Activated naive CD8-positive, alpha-beta T cell treated with anti-CD3 and anti-CD28 coated beads for 36 hours (primary cell): ENCODE measurements at regions not wholly inside any gene's neighbourhood (a gene's known extent, or its start where the extent isn't known, plus 50 kb on each side); places are given as distances from the start of the nearest gene placed in this dataset.
A peak's percentile ranks its signal among the peaks of the same experiment; 100 is the strongest.

Source experiments
- DNase-seq: peaks from one replicate; pipeline ENCODE4 v3.0.0; 2021
- H3K27ac Mint-ChIP-seq: one replicate; pipeline ENCODE4 v1.8.0; 2022; ENCODE audit warnings: mild to moderate bottlenecking, moderate library complexity, mixed read lengths
- H3K27me3 Mint-ChIP-seq: one replicate; pipeline ENCODE4 v1.8.0; 2022; ENCODE audit warnings: mild to moderate bottlenecking, mixed read lengths
- H3K36me3 Mint-ChIP-seq: one replicate; pipeline ENCODE4 v1.8.0; 2021; ENCODE audit warnings: mild to moderate bottlenecking, mixed read lengths
- H3K4me1 Mint-ChIP-seq: one replicate; pipeline ENCODE4 v1.8.0; 2021; ENCODE audit warnings: mixed read lengths
- H3K4me3 Mint-ChIP-seq: one replicate; pipeline ENCODE4 v1.8.0; 2022; ENCODE audit warnings: mild to moderate bottlenecking, moderate library complexity, mixed read lengths
- H3K9me3 Mint-ChIP-seq: one replicate; pipeline ENCODE4 v1.8.0; 2022; ENCODE audit warnings: mixed read lengths

DNA sequence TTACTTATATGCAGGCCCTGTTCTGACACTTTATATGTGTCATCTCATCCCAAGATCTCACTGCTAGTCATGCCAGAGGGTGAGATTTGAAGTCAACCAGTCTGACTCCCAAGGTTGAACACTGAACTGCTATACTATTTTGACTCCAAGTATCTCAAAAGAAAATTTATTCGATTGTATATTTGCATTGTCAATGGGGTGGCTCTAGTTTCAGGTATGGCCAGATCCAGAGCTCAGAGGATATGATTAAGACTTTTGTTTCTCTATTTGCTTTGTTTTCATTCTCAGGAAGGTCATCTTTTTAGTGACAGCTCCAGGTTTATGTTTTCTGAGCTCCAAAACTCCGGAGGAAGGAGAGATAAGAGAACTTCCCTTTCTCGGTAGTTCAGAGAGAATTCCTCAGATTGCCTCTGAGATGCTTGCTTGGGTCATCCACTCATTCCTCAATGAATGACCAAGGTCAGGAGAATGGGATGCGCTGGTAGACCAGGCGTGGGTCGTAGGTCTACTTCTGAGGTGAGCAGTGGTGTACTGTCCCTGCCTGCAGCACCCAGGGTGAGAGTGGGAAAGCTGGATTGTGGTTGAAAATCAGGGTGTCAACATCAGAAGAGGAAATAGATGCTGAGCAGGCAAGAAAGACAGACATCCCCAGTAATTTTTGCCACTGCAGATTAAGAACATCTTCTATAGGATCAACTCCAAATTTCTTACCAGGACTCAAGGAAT lies 99.3 kb downstream of the PFDN4 start:
- peaks cover 2% of the 10 kb centered on the region for H3K36me3 Mint-ChIP-seq
- no peak overlapping the region for H3K27ac Mint-ChIP-seq
- DNase-seq, result no peak
- no peak overlapping the region for H3K4me3 Mint-ChIP-seq
- H3K9me3 Mint-ChIP-seq, result peaks cover 2% of the 10 kb centered on the region
- H3K27me3 Mint-ChIP-seq, result peaks cover 52% of the 10 kb centered on the region
- peaks cover 17% of the 10 kb centered on the region for H3K4me1 Mint-ChIP-seq

DNA sequence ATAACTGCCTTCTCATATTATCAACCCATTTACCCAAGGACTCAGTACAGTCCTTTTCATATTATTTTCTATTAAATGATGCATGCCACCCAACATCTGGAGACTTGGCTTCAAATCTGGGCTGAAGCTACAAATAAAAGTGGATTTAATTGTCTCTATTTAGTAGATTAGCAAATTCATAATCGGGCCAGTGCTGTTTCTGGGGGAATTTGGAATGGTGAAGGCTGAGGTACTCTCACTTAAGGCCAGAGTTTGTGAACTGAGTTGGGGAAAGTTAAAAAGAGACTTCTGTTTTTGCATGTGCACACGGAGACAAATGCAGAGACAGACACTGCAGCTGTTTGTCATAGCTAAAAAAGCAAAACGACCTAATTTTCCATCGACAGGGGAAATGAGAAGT lies 100.9 kb downstream of the PFDN4 start:
- H3K27ac Mint-ChIP-seq, result no peak overlapping the region
- no peak for DNase-seq
- H3K4me3 Mint-ChIP-seq, result no peak overlapping the region
- H3K9me3 Mint-ChIP-seq, result peaks cover under 1% of the 10 kb centered on the region
- peaks cover 16% of the 10 kb centered on the region for H3K4me1 Mint-ChIP-seq
- peaks cover 46% of the 10 kb centered on the region for H3K27me3 Mint-ChIP-seq
- H3K36me3 Mint-ChIP-seq, result peaks cover 3% of the 10 kb centered on the region

DNA sequence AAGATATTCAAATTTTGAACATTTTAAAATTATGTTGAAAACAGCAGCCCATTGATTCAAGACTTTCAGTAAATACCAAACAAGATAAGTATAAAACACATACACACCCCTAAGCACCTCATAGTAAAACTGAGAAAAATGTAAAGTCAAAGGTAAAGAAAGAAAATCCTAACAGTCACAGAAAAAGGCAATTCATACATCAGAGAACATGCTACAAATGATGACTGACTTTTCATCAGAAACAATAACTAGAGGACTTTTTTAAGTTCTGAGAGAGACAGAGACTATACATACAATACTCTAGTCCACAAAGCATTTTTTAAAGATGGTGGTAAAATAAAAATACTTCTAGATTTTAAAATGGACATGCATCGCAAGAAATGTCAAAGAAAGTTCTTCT lies 111.0 kb downstream of the PFDN4 start:
- Mint-ChIP-seq H3K4me1 (peaks cover 30% of the 10 kb centered on the region), H3K9me3 (peaks cover 3% of the 10 kb centered on the region), H3K27ac (peak overlapping the region; percentile 9), H3K27me3 (peaks cover 38% of the 10 kb centered on the region), H3K36me3 (peaks cover 15% of the 10 kb centered on the region), H3K4me3 (no peak overlapping the region)
- DNase-seq, result no peak

DNA sequence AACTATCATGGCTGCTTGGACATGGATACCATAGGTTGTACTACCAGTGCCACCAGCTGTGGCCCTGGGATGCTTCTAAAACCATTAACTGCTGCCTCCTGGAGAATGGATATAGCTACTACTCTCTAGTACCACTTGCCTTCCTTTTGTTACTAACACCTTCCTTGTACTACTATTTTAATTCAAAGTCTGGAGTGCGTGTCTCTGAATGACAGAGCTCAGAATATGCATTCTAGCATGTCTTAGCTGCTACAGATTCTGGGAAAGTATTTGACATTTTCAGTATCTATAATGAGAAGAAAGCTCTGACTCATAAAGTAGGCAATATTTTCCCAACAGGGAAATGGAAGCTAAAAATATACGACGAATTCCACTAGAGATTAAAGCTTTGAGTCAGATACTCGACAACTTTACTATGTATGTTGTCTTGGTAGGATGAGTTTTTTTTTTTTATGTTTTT lies 112.3 kb downstream of the PFDN4 start:
- Mint-ChIP-seq H3K36me3 (peaks cover 12% of the 10 kb centered on the region), H3K4me3 (no peak overlapping the region), H3K9me3 (peaks cover 3% of the 10 kb centered on the region), H3K27me3 (peaks cover 30% of the 10 kb centered on the region), H3K4me1 (peaks cover 38% of the 10 kb centered on the region), H3K27ac (peak overlapping the region; percentile 76)
- no peak for DNase-seq

DNA sequence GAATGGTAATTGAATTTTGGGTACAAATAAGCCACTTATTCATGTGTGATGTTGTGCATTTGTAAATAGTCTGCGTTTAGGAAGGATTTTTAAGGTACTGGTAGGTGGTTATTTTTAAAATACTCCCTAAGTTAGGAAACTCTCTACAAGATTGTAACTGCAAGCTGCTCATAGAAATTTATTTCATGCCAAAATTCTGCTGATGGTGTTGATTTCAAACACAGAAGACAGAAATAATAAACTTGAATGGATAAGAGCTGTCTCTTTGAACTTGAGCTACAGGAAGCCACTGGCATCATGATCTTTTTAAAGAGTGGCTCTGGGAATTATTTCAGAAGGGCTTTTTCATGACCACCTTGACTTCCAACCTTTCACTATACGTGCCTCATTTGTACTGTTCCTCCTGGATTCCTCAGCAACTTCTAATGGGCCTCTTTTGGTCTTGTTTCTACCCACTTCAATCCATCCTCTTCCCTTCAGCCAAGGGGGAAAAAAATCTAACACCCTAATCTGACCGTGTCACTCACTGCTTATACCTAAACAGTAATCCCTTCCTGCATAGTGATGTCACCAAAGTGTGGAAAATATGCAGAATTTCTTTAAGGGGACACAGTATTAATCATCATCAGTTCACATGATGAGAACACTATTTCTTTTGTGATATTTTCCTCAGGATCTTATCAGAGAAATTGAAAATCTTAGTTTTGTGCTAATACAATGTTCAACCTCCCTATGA lies 113.6 kb downstream of the PFDN4 start:
- Mint-ChIP-seq H3K9me3 (peaks cover 3% of the 10 kb centered on the region), H3K4me3 (no peak overlapping the region), H3K27me3 (peaks cover 19% of the 10 kb centered on the region), H3K36me3 (peaks cover 5% of the 10 kb centered on the region), H3K27ac (peak overlapping the region; percentile 80), H3K4me1 (peaks cover 41% of the 10 kb centered on the region)
- no peak for DNase-seq

DNA sequence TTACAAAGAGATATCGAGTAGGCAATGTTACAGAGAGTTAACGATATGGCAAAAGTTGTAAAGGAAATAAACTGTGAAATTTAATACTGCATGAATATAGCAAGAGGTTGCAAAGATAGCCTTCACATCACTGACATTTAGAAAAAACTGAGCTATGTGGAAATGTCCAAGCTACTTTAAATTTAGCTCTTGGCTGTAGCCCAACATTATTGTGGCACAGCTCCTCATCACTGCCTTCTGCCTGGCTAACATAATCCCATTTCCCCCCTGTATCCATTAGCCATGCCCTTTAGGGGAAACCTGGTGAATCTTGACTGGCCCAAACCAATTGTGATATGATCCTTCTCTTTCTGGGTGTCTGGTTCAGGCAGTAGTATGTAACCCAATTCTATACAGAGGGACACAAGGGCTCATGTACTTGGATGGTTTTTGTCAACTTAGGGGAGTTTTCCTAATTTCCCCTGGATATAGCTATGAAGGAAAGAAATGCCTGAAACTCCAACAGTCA lies 115.4 kb downstream of the PFDN4 start:
- Mint-ChIP-seq H3K27me3 (peaks cover 15% of the 10 kb centered on the region), H3K9me3 (peaks cover 1% of the 10 kb centered on the region), H3K4me1 (peaks cover 43% of the 10 kb centered on the region), H3K4me3 (no peak overlapping the region), H3K36me3 (peaks cover 1% of the 10 kb centered on the region), H3K27ac (peak overlapping the region; percentile 73)
- no peak for DNase-seq

DNA sequence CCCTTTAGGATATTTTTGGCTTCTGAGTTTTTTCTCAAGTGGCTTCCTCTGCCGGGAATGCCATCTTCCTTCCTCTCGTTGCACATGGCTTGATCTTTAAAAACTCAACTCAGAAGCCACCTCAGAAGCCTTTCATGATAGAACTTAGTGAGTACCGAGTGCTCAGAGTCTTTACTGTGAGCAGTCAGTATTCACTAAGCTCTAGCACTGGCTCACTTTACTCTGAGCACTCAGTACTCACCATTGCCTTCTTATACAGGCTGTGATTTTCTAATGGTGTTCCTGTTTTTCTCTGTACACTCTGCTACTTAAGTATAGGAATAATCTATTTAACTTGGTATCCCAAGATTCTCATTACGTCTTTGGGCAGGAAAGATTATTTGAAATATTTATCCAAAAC lies 116.2 kb downstream of the PFDN4 start:
- Mint-ChIP-seq H3K27ac (peak overlapping the region; percentile 73), H3K4me1 (peaks cover 39% of the 10 kb centered on the region), H3K9me3 (peaks cover 1% of the 10 kb centered on the region), H3K4me3 (no peak overlapping the region), H3K36me3 (no peaks in the 10 kb centered on the region), H3K27me3 (peaks cover 12% of the 10 kb centered on the region)
- DNase-seq, result no peak

DNA sequence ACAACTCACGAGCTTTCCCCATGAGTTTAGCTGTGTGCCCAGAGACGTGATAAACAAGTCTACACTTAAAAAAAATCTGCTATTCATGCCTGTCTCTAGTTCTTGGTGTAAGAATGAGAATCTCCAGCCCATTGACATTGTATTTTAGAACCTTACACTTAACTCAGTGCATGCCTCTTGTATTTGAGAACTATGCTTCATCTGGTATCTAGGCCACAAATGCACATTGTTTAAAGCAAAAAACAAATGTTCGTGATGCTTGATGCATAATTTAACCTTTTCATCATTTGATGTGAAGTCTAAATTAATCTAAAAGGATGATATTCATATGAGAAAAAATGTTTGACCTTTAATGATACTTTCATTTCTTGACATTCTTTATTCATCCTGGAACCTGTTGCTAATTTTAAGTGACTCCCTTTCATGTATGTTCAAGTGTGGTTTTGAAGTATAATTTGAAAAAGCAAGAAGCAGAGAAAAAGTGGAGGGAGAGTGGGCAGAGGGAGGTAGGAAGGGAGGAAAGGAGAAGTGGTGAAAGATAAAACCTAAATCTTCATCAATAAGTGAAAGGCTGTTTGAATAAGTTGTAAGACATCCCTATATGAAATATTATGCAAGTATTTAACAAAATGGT lies 116.9 kb downstream of the PFDN4 start:
- Mint-ChIP-seq H3K9me3 (no peaks in the 10 kb centered on the region), H3K4me1 (peaks cover 36% of the 10 kb centered on the region), H3K27ac (peak overlapping the region; percentile 73), H3K27me3 (peaks cover 16% of the 10 kb centered on the region), H3K4me3 (no peak overlapping the region), H3K36me3 (peaks cover under 1% of the 10 kb centered on the region)
- no peak for DNase-seq

DNA sequence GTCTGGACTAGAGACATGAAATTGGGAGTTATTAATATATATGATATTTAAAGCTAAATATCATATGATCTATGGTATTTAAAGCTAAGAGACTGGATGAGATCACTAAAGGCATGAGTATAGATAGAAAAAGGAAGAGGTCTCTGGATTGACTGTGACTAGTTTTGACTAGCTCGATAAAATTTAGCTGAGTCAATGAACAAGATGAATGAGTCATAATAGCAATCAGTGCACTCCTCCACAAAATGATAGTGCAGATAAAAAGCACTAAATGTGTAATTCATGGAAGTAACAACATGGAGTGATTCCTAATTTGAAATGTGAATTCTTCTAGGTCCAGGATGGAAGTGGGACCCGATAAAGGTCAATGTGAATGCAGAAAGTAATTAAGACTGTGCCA lies 127.4 kb downstream of the PFDN4 start:
- no peak for DNase-seq
- Mint-ChIP-seq H3K36me3 (no peaks in the 10 kb centered on the region), H3K4me3 (no peak overlapping the region), H3K27ac (no peak overlapping the region), H3K9me3 (peaks cover 10% of the 10 kb centered on the region), H3K27me3 (peaks cover 34% of the 10 kb centered on the region), H3K4me1 (no peaks in the 10 kb centered on the region)

DNA sequence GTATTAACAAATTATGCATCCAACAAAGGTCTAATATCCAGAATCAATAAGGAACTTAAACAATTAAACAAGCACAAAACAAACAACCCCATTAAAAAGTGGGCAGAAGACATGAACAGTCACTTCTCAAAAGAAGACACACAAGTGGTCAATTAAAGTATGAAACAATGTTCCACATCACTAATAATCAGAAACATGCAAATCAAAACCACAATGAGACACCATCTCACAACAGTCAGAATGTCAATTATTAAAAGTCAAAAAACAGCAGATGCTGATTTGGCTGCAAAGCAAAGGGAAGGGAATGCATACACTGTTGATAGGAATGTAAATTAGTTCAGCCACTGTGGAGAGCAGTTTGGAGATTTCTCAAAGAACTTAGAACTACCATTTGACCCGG lies 129.3 kb downstream of the PFDN4 start:
- no peak for DNase-seq
- H3K9me3 Mint-ChIP-seq, result peaks cover 10% of the 10 kb centered on the region
- H3K27ac Mint-ChIP-seq, result no peak overlapping the region
- H3K4me1 Mint-ChIP-seq, result peaks cover 2% of the 10 kb centered on the region
- no peaks in the 10 kb centered on the region for H3K36me3 Mint-ChIP-seq
- peaks cover 23% of the 10 kb centered on the region for H3K27me3 Mint-ChIP-seq
- no peak overlapping the region for H3K4me3 Mint-ChIP-seq

DNA sequence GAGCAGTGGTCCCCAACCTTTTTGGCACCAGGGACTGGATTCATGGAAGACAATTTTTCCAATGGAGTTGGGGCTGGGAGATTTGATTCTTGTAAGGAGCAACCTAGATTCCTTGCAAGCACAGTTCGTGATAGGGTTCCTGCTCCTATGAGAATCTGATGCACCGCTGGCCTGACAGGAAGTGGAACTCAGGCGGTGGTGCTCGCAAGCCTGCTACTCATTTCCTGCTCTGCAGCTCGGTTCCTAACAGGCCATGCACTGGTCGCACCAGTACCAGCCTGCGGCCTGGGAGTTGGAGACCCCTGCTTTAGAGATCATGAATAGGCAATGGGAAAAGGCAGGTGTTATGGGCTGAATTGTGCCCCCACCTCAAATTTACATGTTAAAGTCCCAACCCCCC lies 131.2 kb downstream of the PFDN4 start:
- no peak overlapping the region for H3K27ac Mint-ChIP-seq
- peaks cover 10% of the 10 kb centered on the region for H3K9me3 Mint-ChIP-seq
- H3K4me1 Mint-ChIP-seq, result peaks cover 2% of the 10 kb centered on the region
- H3K4me3 Mint-ChIP-seq, result no peak overlapping the region
- no peak for DNase-seq
- H3K36me3 Mint-ChIP-seq, result no peaks in the 10 kb centered on the region
- H3K27me3 Mint-ChIP-seq, result peaks cover 33% of the 10 kb centered on the region

DNA sequence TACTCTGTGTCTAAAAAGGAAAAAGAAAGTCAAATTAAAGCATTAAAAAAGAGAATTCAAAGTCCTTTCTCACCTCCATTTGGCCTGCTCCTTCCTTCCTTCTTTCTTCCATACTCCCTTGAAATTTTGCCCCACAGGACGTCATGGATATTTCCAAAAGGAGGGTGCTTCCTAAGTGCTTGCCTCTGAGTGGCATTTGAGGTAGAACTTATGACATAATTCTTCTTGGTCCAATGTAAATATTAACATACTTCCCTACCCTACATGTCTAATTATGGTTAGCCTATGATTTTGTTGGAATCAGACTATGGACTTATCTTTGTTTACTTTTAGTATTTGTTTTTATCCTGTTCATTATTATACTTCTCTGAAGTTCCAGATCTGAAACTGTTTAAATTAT lies 132.3 kb downstream of the PFDN4 start:
- H3K27me3 Mint-ChIP-seq, result peaks cover 29% of the 10 kb centered on the region
- H3K9me3 Mint-ChIP-seq, result peaks cover 7% of the 10 kb centered on the region
- peaks cover 3% of the 10 kb centered on the region for H3K4me1 Mint-ChIP-seq
- DNase-seq, result no peak
- H3K27ac Mint-ChIP-seq, result no peak overlapping the region
- H3K4me3 Mint-ChIP-seq, result no peak overlapping the region
- no peaks in the 10 kb centered on the region for H3K36me3 Mint-ChIP-seq

DNA sequence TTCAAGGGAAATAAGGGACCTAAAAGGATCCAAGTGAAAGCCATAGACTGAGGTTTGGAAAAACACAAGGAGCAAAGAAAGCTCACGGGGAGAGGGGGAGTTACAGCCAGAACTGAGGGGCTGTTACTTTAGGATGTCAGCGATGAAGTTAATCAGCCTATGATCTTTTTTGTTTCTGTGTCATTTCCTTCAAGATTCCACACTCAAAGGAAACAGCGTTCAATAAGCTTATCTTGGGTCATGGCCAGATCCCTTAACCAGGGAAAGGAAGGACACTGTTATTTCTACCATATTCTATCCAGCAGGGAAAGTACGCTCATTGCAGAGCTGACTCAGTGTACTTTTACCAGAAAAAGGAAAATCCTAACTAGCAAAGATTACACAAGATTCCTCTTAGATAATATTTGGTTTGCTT lies 132.8 kb downstream of the PFDN4 start:
- H3K27me3 Mint-ChIP-seq, result peaks cover 32% of the 10 kb centered on the region

DNA sequence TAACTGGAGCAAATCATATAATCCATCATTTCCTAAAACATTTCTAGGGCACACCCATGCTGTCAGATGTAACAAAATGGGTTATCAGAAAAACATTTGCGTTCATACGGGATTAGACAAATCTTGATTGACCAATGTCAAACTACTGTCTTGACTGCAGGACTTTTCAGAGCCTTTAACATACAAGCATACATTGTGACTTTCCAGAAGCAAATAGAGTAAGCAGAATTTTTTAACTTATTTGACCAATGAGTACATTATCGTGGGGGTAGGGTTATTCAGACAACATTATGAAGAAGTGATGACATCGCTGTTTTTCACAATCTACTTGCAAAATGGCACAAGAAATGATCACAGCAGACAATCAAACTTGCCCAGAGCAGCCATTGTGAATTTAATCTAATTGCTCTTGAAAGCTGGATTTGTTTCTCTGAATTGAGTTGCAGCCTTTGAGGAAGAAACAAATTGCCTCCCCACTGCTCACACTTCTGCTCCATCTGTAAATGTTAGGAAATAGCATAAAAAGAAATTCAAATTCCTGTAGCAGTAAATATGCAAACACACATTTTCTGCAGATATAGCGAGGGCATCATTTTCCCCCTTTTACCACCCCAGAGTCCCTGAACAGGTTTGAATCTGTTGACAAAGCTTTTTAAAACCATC lies 133.0 kb upstream of the DOK5 start:
- peaks cover 6% of the 10 kb centered on the region for H3K9me3 Mint-ChIP-seq
- peaks cover 24% of the 10 kb centered on the region for H3K27me3 Mint-ChIP-seq
- no peaks in the 10 kb centered on the region for H3K36me3 Mint-ChIP-seq
- DNase-seq, result no peak
- H3K27ac Mint-ChIP-seq, result no peak overlapping the region
- H3K4me3 Mint-ChIP-seq, result no peak overlapping the region
- peaks cover 14% of the 10 kb centered on the region for H3K4me1 Mint-ChIP-seq

More for the DNA sequence above, 132.8 kb downstream of the PFDN4 start:
- Mint-ChIP-seq H3K9me3 (peaks cover 7% of the 10 kb centered on the region), H3K27ac (no peak overlapping the region), H3K4me3 (no peak overlapping the region), H3K4me1 (peaks cover 6% of the 10 kb centered on the region), H3K36me3 (no peaks in the 10 kb centered on the region)
- no peak for DNase-seq

DNA sequence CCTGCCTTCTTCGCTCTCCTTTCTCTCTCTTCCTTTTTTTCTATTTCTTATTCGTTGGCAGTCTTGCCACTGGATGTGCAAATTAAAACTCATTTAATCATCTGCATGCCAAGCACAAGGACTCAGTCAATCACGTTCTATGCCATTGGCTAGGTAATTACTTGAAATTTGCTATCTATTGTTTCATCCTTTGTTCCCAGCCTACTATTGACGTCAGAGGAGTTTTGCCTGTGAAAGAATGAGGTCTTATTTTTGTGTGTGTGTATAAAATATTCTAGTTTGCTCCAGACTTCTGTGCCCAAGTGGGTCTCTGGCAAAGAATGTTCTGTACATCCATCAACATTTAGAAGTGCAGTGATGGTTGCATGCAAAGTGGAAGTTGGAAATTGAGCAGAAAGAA lies 132.3 kb upstream of the DOK5 start:
- Mint-ChIP-seq H3K4me3 (no peak overlapping the region), H3K9me3 (peaks cover 6% of the 10 kb centered on the region), H3K4me1 (peaks cover 14% of the 10 kb centered on the region), H3K27ac (no peak overlapping the region), H3K27me3 (peaks cover 25% of the 10 kb centered on the region), H3K36me3 (no peaks in the 10 kb centered on the region)
- DNase-seq, result no peak
